HS-27A (cell line): ENCODE measurements at regions not wholly inside any gene's neighbourhood (a gene's known extent, or its start where the extent isn't known, plus 50 kb on each side); places are given as distances from the start of the nearest gene placed in this dataset.

Experiments used
- DNase-seq: peaks from one replicate; pipeline ENCODE4 v3.0.0-alpha.2; 2012; ENCODE audit warnings: low read depth, missing footprints

GRCh38 chr18:22544626-22545025 lies 126.9 kb upstream of the CTAGE1 start:
- DNase-seq = no peak

- no peak for DNase-seq
These were observed 127.5 kb upstream of the CTAGE1 start for GRCh38 chr18:22545066-22545760.

DNA sequence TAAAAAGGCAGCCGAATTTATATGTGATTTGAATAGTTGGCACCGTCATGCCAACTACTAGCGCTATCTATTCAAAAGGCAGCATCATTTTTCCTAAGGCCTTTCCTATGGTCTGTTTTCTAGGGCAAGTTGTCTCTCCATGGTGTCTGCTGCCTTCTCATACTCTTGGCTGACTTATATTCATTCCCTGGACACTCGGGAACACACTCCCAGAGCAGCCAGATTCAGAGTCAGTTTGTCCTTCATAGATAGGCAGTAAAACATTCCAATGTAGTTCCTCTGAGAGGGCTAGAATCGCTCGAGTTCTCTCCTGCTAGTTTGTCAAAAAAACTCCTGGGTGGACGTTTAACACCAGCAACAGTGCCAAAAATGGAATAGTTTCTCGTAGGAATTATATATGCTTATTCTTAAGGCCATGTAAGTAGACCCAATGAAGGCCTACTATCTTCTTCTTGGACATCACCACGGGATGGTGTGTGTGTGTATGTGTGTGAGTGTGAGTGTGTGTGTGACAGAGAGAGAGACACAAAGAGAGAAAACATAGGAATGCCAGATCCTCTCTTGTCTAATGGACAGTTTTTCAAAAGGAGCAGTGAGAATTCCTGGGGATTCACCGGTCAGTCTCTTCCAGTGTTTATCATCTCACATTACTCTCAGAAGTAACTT lies 129.3 kb upstream of the CTAGE1 start:
- DNase-seq = no peak

DNA sequence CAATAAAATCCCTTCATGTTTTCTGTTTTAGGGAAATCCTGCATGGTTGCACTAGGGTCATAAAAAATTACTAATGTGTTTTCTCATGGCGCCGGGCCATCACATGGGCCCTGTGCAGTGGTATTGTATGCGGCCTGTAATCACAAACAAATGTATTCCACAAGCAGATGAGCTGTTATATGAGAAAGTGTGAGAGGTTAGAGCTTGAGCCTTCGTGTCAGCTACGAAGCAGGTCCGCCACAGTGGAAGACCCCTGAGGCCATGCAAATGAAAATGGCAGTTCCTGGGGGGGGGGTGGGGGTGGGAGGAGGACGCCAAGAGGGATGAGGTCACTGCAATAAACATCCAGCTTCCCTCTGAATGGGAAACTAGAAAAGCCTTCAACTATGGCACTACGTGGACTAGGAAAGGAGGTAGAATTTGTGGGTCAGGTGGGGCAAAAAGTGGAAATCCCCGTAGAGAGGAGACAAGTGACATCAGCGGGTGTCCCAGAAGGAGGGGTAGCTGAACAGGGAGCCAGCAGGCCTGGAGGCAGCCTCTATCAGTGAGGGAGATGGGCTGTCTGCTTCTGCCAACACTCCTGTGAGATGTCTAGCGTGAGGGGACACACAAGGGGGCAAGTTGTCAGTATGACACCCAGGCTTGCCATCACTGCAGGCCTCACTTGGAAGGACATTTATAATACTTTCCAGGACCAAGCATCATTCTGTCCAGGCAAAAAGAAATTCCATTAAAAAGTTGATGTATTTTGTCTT lies 130.3 kb upstream of the CTAGE1 start:
- DNase-seq = no peak

- no peak for DNase-seq
These were observed 131.7 kb upstream of the CTAGE1 start for GRCh38 chr18:22549260-22549937.

DNA sequence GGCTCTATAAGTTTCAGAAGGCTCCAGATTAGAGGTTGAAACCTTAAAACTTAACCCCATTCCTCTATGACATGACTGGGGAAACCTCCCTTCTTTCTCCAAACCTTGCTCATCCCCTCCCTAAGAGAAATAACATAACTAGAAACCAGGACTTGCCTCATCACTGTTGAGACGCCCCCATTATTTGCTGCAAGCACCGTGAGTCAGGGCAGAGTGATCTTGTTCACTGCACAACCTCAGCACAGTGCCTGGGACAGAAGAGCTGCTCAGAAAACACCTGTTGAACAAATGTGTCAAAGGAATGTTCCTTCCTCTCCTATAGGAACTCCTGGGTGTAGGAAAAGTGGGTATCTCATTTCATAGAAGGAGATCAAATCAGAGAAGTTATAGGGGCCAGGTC lies 132.7 kb upstream of the CTAGE1 start:
- no peak for DNase-seq

GRCh38 chr18:22550861-22551260 lies 133.1 kb upstream of the CTAGE1 start:
- no peak for DNase-seq

GRCh38 chr18:22551536-22552151 lies 133.9 kb upstream of the CTAGE1 start:
- peak; percentile 89 for DNase-seq

DNA sequence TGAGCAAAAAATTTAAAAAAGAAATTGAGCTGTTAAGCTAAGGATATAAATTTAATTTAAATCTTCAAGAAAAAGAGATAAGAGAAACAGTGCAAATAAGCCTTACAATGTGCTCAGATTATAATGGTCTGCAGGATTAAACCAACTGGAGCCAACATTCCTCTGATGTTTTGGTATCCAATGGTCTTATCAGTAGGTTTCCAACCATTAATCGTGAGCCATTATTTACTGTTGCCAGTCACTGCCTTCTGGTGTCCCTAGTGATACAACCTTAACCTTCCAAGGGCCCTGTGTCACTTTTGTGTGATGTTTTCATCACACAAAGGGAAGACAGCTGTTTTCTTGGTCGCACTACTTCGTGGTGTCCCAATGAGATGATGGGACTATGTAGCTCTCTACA lies 134.5 kb upstream of the CTAGE1 start:
- DNase-seq = no peak

GRCh38 chr18:22552899-22553460 lies 135.3 kb upstream of the CTAGE1 start:
- no peak for DNase-seq

DNA sequence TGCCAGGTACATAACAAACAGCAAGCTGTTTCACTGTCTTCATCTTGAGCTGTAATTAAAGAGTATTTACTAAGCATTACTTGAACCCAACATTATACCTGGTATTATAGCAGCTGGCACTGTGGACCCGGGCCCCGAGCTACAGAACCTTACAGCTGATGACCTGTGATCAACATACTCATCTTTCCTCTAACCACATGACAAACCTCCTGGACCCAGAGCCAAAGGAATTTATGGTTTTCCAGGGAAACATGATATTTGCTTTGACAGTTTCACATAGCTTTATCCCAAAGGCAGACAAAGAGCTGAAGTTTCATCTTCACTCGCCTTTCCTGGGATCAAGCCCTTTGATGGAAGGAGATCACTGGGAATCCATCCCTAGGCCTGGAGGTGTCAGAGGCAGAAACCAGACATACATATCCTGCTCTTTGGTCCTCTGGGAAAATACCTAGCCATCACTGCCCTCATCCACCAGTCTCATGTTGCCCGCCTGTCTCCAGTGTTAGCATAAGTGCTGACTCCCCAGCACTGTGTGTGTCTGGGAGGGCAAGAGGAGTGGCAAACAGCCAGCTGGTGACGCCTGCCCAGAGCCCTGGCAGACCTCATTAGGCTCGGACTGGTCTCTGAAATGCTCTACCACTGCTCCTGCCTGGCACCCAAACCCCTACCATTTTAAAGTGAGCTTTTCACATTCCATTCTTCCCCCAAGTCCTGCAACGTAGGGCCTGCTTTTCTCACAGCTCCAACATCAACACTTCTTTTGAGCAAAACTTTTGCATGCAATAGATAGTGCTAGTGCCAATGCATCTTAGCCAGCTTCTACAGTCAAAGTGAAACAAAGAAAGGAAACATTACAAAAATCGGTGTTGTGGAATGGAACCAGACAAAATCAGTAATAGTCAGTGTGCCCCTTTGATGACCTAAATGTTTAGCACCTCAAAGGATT lies 138.8 kb upstream of the CTAGE1 start:
- DNase-seq = no peak

GRCh38 chr18:22557168-22557941 lies 139.6 kb upstream of the CTAGE1 start:
- DNase-seq = no peak

DNA sequence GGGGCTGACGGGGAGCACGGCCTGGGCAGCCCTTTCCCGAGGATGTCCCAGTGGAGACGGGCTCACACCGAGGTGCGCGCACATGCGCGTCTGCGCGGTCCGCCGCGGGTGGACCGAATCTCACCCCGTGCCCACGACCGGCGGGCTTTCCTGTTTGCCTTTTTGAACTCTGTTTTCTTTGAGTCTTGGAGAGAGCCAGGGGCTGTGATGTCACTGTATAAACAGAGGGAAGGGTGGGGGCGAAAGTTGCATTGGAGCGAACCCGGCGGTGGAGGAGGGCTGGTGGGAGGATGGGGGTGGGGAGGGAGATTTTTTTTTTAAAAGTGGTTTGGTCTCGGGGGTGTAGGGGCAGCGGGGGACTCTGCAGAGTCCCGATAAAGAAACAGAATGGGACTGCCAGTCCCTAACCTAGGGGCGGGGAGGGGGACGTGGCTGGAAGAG lies 141.2 kb upstream of the CTAGE1 start:
- no peak for DNase-seq

- DNase-seq = no peak
These were observed 141.9 kb upstream of the CTAGE1 start for GRCh38 chr18:22559414-22560274.

GRCh38 chr18:22560275-22560610 lies 142.5 kb upstream of the CTAGE1 start:
- DNase-seq = no peak

- DNase-seq = no peak
These were observed 143.1 kb upstream of the CTAGE1 start for GRCh38 chr18:22560797-22561196.

GRCh38 chr18:22563164-22563583 lies 145.5 kb upstream of the CTAGE1 start:
- no peak for DNase-seq

DNA sequence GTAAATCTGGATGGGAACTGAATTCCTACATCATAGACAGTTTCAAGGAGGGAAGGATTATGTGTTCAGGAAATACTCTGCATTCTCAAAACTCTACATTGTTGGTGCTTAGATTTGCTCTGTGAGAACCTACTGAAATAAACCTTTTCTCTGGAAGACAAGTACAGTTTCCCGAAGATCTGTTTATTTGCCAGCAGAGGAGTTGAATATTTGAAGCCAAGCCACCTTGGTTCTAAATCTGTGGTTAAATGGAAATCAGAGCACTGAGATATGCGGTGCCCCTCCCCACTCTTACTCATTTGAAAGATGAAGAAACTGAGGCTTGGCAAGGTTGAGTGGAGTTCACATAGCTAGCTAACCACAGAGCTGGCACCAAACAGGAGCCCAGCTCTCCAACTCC lies 146.3 kb upstream of the CTAGE1 start:
- no peak for DNase-seq
